HEK293T (cell line): ENCODE measurements at regions not wholly inside any gene's neighbourhood (a gene's known extent, or its start where the extent isn't known, plus 50 kb on each side); places are given as distances from the start of the nearest gene placed in this dataset.

Experiments used
- BHLHE40 ChIP-seq: fragments of 450-650 bp; IDR thresholded peaks from 2 replicates; pipeline ENCODE4 v1.6.1; 2016; ENCODE audit warnings: mild to moderate bottlenecking, moderate library complexity, borderline replicate concordance
- FOXA1 ChIP-seq: fragments of 450-650 bp; IDR thresholded peaks from 2 replicates; pipeline ENCODE4 v1.6.1; 2016; ENCODE audit warnings: mild to moderate bottlenecking
- FOXM1 ChIP-seq: fragments of 450-650 bp; IDR thresholded peaks from 2 replicates; pipeline ENCODE4 v1.6.1; 2017; ENCODE audit warnings: mild to moderate bottlenecking, borderline replicate concordance
- L3MBTL2 ChIP-seq: fragments of 450-650 bp; conservative IDR thresholded peaks from 2 replicates; pipeline ENCODE4 v1.6.1; 2016; ENCODE audit warnings: mild to moderate bottlenecking
- TARDBP ChIP-seq: fragments of 450-650 bp; IDR thresholded peaks from 2 replicates; pipeline ENCODE4 v1.6.1; 2016

- no peak for TF ChIP-seq FOXA1
- no peak for TF ChIP-seq BHLHE40
- TF ChIP-seq FOXM1: no peak
- no peak for TF ChIP-seq TARDBP
- TF ChIP-seq L3MBTL2: no peak
Observed at GRCh38 chr10:80964179-80964578, 426.5 kb downstream of the SH2D4B start.
